Fibroblast of lung (primary cell): ENCODE measurements at regions not wholly inside any gene's neighbourhood (a gene's known extent, or its start where the extent isn't known, plus 50 kb on each side); places are given as distances from the start of the nearest gene placed in this dataset.

ENCODE experiments used
- DNase-seq, 2 donors: peaks; one replicate each; pipeline versions ENCODE4 v3.0.0 to v3.0.0-alpha.2; 2010; ENCODE audit warnings: low read depth in 2 of 2
- H2AFZ ChIP-seq: 2 replicates; pipeline ENCODE4 v1.5.1; 2012; ENCODE audit warnings: low read length, control low read depth, inconsistent platforms
- H3K27ac ChIP-seq: 2 replicates; pipeline ENCODE4 v1.5.1; 2011; ENCODE audit warnings: low read length, control low read depth; ENCODE audit not compliant: insufficient read depth
- H3K27me3 ChIP-seq: 2 replicates; pipeline ENCODE4 v1.5.1; 2011; ENCODE audit warnings: mild to moderate bottlenecking, low read length; ENCODE audit not compliant: control insufficient read depth, insufficient read depth
- H3K36me3 ChIP-seq: 2 replicates; pipeline ENCODE4 v1.5.1; 2011; ENCODE audit warnings: low read length; ENCODE audit not compliant: control insufficient read depth, insufficient read depth
- H3K4me1 ChIP-seq: 2 replicates; pipeline ENCODE4 v1.5.1; 2011; ENCODE audit warnings: low read length; ENCODE audit not compliant: control insufficient read depth, insufficient read depth; ENCODE audit errors: extremely low read depth
- H3K4me2 ChIP-seq: 2 replicates; pipeline ENCODE4 v1.5.1; 2011; ENCODE audit warnings: low read length, control low read depth; ENCODE audit not compliant: insufficient read depth; ENCODE audit errors: extremely low read depth
- H3K4me3 ChIP-seq, 4 experiments: fragments of 200-600 bp in 1 of 4; sonication (generic) in 1 of 4; replicated peaks in 1 of 4; 2 replicates each; pipeline ENCODE4 v1.5.1; 2011 to 2016; ENCODE audit warnings: low read length in 4 of 4, low read depth in 3 of 4, mild to moderate bottlenecking in 3 of 4, control low read depth in 2 of 4, inconsistent platforms in 1 of 4, mixed read lengths in 1 of 4; ENCODE audit not compliant: insufficient read depth in 1 of 4; ENCODE audit errors: control extremely low read depth in 1 of 4
- H3K79me2 ChIP-seq: 2 replicates; pipeline ENCODE4 v1.5.1; 2012; ENCODE audit warnings: mild to moderate bottlenecking, low read length, inconsistent platforms; ENCODE audit not compliant: control insufficient read depth, insufficient read depth
- H3K9ac ChIP-seq: 2 replicates; pipeline ENCODE4 v1.5.1; 2011; ENCODE audit warnings: mild to moderate bottlenecking, low read length, control low read depth; ENCODE audit not compliant: insufficient read depth
- H3K9me3 ChIP-seq: 2 replicates; pipeline ENCODE4 v1.5.1; 2012; ENCODE audit warnings: low read depth, low read length; ENCODE audit not compliant: control insufficient read depth, insufficient read depth
- H4K20me1 ChIP-seq: 2 replicates; pipeline ENCODE4 v1.5.1; 2011; ENCODE audit warnings: low read length; ENCODE audit not compliant: control insufficient read depth, insufficient read depth; ENCODE audit errors: extremely low read depth
- EZH2 ChIP-seq: IDR thresholded peaks from 2 replicates; pipeline ENCODE4 v1.5.1; 2012; ENCODE audit warnings: low read length, control low read depth, mild to moderate bottlenecking; ENCODE audit errors: missing control alignments
- TF ChIP-seq, protein P1 (sequence below), 2 donors: IDR thresholded peaks in 1 of 2; conservative IDR thresholded peaks in 1 of 2; 1 replicate in 1 of 2; 2 replicates in 1 of 2; pipeline ENCODE4 v1.5.1; 2011 to 2012; ENCODE audit warnings: low read length in 2 of 2, control low read depth in 1 of 2, inconsistent platforms in 1 of 2, low read depth in 1 of 2, mild to moderate bottlenecking in 1 of 2

DNA sequence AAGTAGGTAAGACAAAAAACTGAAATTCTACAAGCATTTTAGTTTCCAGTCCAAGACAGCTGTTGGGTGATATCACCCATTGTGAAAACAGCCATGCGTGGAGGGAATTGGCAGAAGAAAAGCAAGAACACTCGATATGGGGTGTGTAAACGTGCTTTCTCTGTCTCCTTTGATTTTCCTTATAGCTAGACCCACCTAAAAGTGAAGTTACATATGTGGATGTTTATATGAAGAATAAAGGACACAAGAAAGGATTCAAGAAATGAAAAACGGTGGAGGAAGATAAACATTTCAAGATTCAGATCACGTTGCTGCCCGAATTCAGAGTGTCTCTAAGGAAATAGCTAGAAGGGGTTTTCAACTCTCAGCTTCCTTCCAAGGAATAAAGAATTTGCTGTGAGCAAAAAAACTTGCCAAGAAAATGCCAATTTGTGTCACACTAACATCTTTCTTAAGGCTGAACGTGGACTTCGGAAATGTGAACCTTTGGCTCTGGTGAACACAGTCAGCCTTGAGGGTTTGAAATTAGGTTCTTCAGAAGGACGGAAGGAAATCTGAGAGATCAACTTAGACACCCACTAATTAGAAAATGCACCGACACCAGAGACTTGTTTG lies 269.0 kb upstream of the ADAMTS9 start:
- Histone ChIP-seq H3K27ac (no peak overlapping the region), H3K4me2 (no peak overlapping the region), H3K4me1 (no peaks in the 10 kb centered on the region), H2AFZ (no peak overlapping the region), H4K20me1 (no peaks in the 10 kb centered on the region), H3K9me3 (no peaks in the 10 kb centered on the region), H3K4me3 (no peak overlapping the region), H3K27me3 (no peaks in the 10 kb centered on the region), H3K9ac (no peak overlapping the region), H3K36me3 (no peaks in the 10 kb centered on the region), H3K79me2 (no peaks in the 10 kb centered on the region)
- TF ChIP-seq EZH2 = no peak
- TF ChIP-seq, protein P1, sequence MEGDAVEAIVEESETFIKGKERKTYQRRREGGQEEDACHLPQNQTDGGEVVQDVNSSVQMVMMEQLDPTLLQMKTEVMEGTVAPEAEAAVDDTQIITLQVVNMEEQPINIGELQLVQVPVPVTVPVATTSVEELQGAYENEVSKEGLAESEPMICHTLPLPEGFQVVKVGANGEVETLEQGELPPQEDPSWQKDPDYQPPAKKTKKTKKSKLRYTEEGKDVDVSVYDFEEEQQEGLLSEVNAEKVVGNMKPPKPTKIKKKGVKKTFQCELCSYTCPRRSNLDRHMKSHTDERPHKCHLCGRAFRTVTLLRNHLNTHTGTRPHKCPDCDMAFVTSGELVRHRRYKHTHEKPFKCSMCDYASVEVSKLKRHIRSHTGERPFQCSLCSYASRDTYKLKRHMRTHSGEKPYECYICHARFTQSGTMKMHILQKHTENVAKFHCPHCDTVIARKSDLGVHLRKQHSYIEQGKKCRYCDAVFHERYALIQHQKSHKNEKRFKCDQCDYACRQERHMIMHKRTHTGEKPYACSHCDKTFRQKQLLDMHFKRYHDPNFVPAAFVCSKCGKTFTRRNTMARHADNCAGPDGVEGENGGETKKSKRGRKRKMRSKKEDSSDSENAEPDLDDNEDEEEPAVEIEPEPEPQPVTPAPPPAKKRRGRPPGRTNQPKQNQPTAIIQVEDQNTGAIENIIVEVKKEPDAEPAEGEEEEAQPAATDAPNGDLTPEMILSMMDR (conservative IDR thresholded peaks at IDR 0.05 in 1 of 2, IDR thresholded peaks at IDR 0.05 in 1 of 2; ENCODE audit: low read depth in 1 of 2, low read length in 2 of 2) = no peak
- no peak for DNase-seq

DNA sequence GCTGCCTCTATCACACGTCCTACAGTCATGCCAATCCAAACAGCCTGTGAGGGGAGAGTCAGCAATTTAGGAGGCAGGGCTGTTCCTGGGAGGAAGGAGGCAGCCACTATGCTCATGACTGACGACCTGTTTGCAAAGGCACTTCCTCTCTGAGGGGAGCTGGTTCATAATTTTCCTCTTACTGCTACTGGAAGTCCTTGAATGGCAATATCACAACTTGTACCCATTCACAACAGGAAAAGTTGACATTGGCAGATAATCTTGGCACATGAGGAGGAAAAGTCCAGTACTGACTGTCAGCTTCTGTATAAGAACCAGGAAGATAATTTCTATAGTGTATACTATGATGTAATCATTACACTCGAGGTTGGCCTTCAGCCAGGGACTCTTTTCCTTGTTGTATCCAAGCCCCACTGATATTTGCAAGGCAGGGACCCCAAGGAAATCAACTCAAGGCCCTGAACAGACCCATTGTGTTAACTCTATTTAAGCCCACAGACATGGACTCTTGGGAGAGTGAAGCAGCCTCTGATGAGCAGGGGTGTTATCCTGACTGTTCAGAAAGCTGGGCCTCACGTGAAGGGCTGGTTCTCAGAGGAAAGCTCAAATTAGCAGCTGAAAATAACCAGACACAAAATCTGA lies 267.3 kb upstream of the ADAMTS9 start:
- DNase-seq = peak in 1 of 2 donors; percentile 1
- Histone ChIP-seq H3K4me1 (no peaks in the 10 kb centered on the region), H3K4me2 (no peak overlapping the region), H3K27me3 (no peaks in the 10 kb centered on the region), H3K36me3 (no peaks in the 10 kb centered on the region), H3K79me2 (no peaks in the 10 kb centered on the region), H2AFZ (no peak overlapping the region), H3K27ac (no peak overlapping the region), H3K9ac (no peak overlapping the region), H3K9me3 (no peaks in the 10 kb centered on the region), H3K4me3 (no peak overlapping the region), H4K20me1 (no peaks in the 10 kb centered on the region)
- TF ChIP-seq EZH2 = no peak
- TF ChIP-seq, protein P1 (conservative IDR thresholded peaks at IDR 0.05 in 1 of 2, IDR thresholded peaks at IDR 0.05 in 1 of 2; ENCODE audit: low read depth in 1 of 2, low read length in 2 of 2) = no peak

DNA sequence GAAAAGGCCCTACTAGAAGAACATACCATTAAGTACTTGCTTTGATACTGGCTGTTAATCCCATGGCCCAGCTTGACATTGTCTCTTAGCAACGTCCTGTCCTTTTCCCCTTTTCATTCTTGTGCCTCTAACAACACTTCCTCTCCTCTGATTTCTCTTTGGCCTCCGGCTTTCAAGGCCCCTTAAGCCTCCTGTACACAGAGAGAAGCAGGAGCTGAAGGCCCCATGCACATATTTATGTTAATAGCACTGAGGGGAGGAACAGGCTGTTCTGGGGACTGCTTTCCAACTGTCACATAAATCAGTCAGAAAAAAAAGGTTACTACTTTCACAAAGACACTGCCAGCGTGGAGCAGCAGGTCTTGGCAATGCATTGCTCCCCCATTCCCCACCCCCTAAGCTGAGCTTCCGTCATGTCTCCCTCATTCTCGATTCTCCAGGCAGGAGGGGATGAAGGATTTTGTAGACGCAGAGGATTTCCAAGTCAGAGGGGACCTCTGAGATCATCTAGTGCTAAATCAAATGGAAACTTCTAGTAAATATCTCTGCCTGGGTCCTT lies 257.4 kb upstream of the ADAMTS9 start:
- no peak overlapping the region for H3K4me2 ChIP-seq
- H3K36me3 ChIP-seq = no peaks in the 10 kb centered on the region
- H2AFZ ChIP-seq = peak overlapping the region; percentile 14
- H3K27me3 ChIP-seq = no peaks in the 10 kb centered on the region
- no peaks in the 10 kb centered on the region for H3K79me2 ChIP-seq
- peak in 1 of 2 donors; percentile 52 for DNase-seq
- TF ChIP-seq EZH2 = no peak
- TF ChIP-seq, protein P1 (conservative IDR thresholded peaks at IDR 0.05 in 1 of 2, IDR thresholded peaks at IDR 0.05 in 1 of 2; ENCODE audit: low read depth in 1 of 2, low read length in 2 of 2) = no peak
- no peak overlapping the region for H3K27ac ChIP-seq
- no peaks in the 10 kb centered on the region for H3K9me3 ChIP-seq
- no peak overlapping the region for H3K4me3 ChIP-seq
- H4K20me1 ChIP-seq = no peaks in the 10 kb centered on the region
- H3K9ac ChIP-seq = no peak overlapping the region
- no peaks in the 10 kb centered on the region for H3K4me1 ChIP-seq
